Right lobe of liver (tissue), 6 donors: ENCODE measurements at regions not wholly inside any gene's neighbourhood (a gene's known extent, or its start where the extent isn't known, plus 50 kb on each side); places are given as distances from the start of the nearest gene placed in this dataset.

ENCODE experiments used
- ATAC-seq, 4 donors: fragments of 200-7000 bp; cut with Tn5 transposase; one replicate each; pipeline ENCODE4 v1.9.1; 2020; ENCODE audit warnings: mild to moderate bottlenecking in 4 of 4, moderate library complexity in 4 of 4
- DNase-seq, 3 donors: peaks; one replicate each; pipeline ENCODE4 v3.0.0-alpha.2; 2020
- H3K27ac ChIP-seq, 3 donors: fragments of 200-600 bp; one replicate each; pipeline ENCODE4 v1.8.0; 2022
- H3K27me3 ChIP-seq, 2 donors: fragments of 200-600 bp; one replicate each; pipeline ENCODE4 v1.8.0; 2022
- H3K36me3 ChIP-seq, 4 donors: fragments of 200-600 bp; sonication (generic) in 1 of 4; one replicate each; pipeline versions ENCODE4 v1.5.1 to v1.8.0; 2017 to 2022; ENCODE audit warnings: control low read depth in 1 of 4
- H3K4me1 ChIP-seq, 4 donors: fragments of 200-600 bp; sonication (generic) in 1 of 4; one replicate each; pipeline versions ENCODE4 v1.5.1 to v1.8.0; 2017 to 2022; ENCODE audit warnings: control low read depth in 1 of 4
- H3K4me3 ChIP-seq, 3 donors: fragments of 200-600 bp; one replicate each; pipeline ENCODE4 v1.8.0; 2022
- H3K9me3 ChIP-seq, 4 donors: fragments of 200-600 bp; sonication (generic) in 1 of 4; one replicate each; pipeline versions ENCODE4 v1.5.1 to v1.8.0; 2017 to 2022; ENCODE audit warnings: control low read depth in 1 of 4
- CTCF ChIP-seq, 4 donors: fragments of 200-600 bp in 3 of 4; fragments of 450-650 bp in 1 of 4; IDR thresholded peaks; one replicate each; pipeline versions ENCODE4 v1.5.1 to v1.8.0; 2016 to 2022; ENCODE audit warnings: antibody characterized with exemption in 4 of 4, mild to moderate bottlenecking in 2 of 4
- POLR2A ChIP-seq: fragments of 450-650 bp; IDR thresholded peaks from one replicate; pipeline ENCODE4 v1.6.1; 2017; ENCODE audit warnings: antibody characterized with exemption, mild to moderate bottlenecking
- WGBS: methylation state at CpG from one replicate; pipeline ENCODE4 v1.1.6; 2018; ENCODE audit warnings: low coverage, low lambda C conversion rate; ENCODE audit not compliant: insufficient coverage; ENCODE audit errors: missing lambda C conversion rate; 5-methylcytosine and 5-hydroxymethylcytosine counted together
- intact Hi-C, 2 donors: fragments of 100-400 bp; cut with DNase I; formaldehyde crosslinking; loops; one replicate each; pipeline versions ENCODE4 v1.11.2 to v1.14.1; 2022
- donor health status: DM: no; HTN: yes; CAD: no.
- donor health status: DM: no; HTN: no; CAD: no.
- donor health status: DM: no; HTN: no; CAD: no.
- donor health status: DM: no; HTN: yes; CAD: no.
- donor health status: DM: no; HTN: yes; CAD: no.

GRCh38 chr4:137649711-137650450 lies 117.6 kb upstream of the PCDH18 start:
- H3K9me3 ChIP-seq, result no peaks in the 10 kb centered on the region
- 77% methylated on average over 3 of the region's 3 CpGs for WGBS
- TF ChIP-seq POLR2A (no peak), CTCF (IDR thresholded peaks at IDR 0.05) (no peak)
- no peaks in the 10 kb centered on the region for H3K36me3 ChIP-seq
- H3K4me3 ChIP-seq, result no peak overlapping the region
- intact Hi-C loops, result no loop called here
- H3K4me1 ChIP-seq, result no peaks in the 10 kb centered on the region
- H3K27ac ChIP-seq, result no peak overlapping the region
- H3K27me3 ChIP-seq, result no peaks in the 10 kb centered on the region
- ATAC-seq, result no peak
- no peak for DNase-seq

GRCh38 chr4:137648531-137648930 lies 116.2 kb upstream of the PCDH18 start:
- Histone ChIP-seq H3K27ac (no peak overlapping the region), H3K27me3 (no peaks in the 10 kb centered on the region), H3K4me3 (no peak overlapping the region), H3K36me3 (no peaks in the 10 kb centered on the region), H3K4me1 (no peaks in the 10 kb centered on the region), H3K9me3 (no peaks in the 10 kb centered on the region)
- no peak for DNase-seq
- no peak for ATAC-seq
- intact Hi-C loops, result no loop called here
- TF ChIP-seq POLR2A, result no peak
- TF ChIP-seq CTCF (IDR thresholded peaks at IDR 0.05), result no peak
- WGBS, result 52% methylated on average over 4 of the region's 4 CpGs

- H3K27me3 ChIP-seq, result no peaks in the 10 kb centered on the region
- DNase-seq (no peak), ATAC-seq (no peak)
- H3K4me3 ChIP-seq, result no peak overlapping the region
- no peaks in the 10 kb centered on the region for H3K9me3 ChIP-seq
- intact Hi-C loops, result no loop called here
- 38% methylated on average over 1 of the region's 1 CpG for WGBS
- no peaks in the 10 kb centered on the region for H3K36me3 ChIP-seq
- TF ChIP-seq POLR2A (no peak), CTCF (IDR thresholded peaks at IDR 0.05) (no peak)
- H3K4me1 ChIP-seq, result no peaks in the 10 kb centered on the region
- no peak overlapping the region for H3K27ac ChIP-seq
These were observed 115.1 kb upstream of the PCDH18 start for GRCh38 chr4:137647375-137647774.

GRCh38 chr4:137644201-137644600 lies 111.9 kb upstream of the PCDH18 start:
- Histone ChIP-seq H3K4me3 (no peak overlapping the region), H3K4me1 (no peaks in the 10 kb centered on the region), H3K36me3 (no peaks in the 10 kb centered on the region), H3K27me3 (no peaks in the 10 kb centered on the region), H3K9me3 (no peaks in the 10 kb centered on the region), H3K27ac (no peak overlapping the region)
- intact Hi-C loops, result no loop called here
- TF ChIP-seq CTCF (IDR thresholded peaks at IDR 0.05) (no peak), POLR2A (no peak)
- no peak for ATAC-seq
- WGBS, result 15% methylated on average over 1 of the region's 1 CpG
- DNase-seq, result no peak
